ENCODE measurements at regions not wholly inside any gene's neighbourhood (a gene's known extent, or its start where the extent isn't known, plus 50 kb on each side); places are given as distances from the start of the nearest gene placed in this dataset.
A peak's percentile ranks its signal among the peaks of the same experiment; 100 is the strongest.

DNA sequence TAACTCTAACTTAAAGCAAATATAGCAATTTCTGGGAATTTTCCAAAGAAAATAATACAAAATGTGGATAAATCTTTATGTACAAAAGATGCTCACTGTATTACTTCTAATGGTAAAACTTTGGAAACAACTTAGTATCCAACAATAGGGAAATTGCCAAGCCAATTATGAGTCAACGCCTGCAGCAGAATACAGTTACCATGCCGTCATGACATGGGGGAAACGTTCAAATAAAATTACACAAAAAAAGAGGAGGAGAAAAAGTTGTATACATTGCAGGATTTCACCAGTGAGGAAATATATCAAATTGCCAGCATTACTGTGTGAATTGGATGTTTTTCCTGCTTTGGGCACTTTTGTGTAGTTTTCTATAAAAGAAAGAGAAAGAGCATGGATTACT, 469.6 kb downstream of the SOX9 start:
- DNase-seq = no peak

DNA sequence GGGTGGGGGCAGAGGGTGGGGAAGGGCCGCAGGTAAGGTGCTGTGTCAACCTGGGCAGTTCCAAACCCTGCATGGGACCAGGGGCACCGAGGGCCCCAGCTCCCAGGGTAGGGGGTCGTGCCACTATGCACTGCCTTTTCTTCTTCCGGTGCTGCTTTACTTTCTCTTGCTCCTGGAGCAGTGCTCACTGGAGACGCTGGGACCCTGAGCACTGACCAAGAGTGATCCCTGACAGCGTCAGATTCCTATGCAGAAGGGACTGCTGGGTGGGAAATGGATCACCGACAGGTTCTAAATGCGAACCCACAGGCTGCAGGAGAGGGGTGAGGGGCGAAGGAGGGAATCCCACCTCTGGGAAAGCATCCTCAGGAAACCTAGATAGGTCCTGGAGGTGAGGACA, 470.1 kb downstream of the SOX9 start:
- no peak for DNase-seq

DNA sequence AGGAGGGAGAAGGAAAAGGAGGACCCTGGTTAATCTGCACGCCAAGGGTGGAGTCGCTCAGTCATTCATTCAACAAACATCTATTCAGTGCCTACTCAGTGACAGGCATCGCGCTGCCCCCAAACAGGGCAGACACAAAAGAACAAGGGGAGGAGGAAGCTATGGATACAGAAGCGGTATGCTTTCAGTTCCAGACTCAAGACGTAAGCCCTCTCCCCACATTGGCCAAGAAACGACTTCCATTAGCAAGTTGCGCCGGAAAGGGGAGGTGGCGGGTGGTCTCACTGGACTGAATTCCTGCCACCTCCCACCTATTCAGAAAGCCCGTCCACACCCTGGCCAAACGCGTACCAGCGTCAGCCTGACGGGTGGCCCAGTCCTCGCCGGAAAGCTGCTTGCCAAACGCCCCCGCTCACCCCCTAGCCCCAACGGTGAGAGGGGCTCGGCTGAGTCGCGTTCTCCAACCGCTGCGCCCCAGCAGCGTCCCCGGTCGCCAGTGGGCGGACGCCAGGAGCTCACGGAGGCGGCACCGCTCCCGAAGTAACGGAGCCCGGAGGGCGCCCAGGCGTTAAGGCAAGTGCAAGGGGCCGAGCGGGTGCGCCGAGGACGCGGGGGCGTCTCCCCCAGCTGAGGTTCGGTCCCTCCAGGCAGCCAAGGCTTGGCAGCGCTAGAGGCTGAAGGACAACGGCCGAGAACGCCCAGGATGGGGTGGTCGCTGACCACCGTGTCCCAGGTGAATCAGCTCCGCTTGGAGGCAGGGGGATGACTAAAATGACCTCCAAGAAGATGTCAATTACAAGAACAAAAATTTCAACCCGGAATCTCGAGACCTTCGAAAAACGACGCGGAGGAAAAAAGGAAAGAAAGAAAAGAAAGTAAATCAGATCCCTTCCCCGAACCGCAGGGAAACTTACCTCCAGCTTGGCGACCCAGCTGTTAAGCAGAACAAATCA, 470.7 kb downstream of the SOX9 start:
- DNase-seq = no peak

DNA sequence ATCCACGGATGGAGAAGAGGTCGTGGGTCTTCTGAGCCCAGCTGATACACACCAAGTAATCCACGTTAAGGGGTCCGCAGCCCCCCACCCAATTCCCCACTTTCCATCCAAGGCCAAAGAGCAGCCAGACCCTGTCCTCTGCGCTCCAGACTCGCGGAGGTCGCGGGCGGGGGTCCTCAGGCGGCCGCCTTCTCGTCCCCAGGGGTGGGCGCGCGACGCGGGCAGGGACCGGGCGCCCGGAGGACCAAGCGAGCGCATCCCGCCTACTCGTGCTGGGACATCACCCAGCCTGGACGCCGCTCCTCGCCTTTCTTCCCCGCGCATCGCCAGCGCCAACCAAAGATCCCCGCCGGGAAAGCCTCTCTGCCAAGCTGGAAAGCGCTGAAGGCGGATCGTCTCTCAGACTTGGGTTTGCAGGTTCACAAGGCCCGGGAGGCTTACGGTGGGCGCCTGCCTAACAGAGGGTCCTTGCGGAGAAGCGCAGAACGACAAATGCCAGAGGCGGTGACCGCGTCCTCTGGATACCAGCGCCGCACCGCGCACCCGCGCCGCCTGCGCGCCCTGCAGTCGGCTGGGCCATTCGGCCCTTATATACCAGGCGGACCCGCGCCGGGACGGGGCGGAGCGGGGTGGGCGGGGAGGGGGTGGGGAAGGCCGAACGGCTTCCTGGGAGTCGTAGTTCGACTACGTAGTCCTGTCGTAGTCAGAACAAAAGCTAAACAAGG, 471.6 kb downstream of the SOX9 start:
- DNase-seq = peak; percentile 79

DNA sequence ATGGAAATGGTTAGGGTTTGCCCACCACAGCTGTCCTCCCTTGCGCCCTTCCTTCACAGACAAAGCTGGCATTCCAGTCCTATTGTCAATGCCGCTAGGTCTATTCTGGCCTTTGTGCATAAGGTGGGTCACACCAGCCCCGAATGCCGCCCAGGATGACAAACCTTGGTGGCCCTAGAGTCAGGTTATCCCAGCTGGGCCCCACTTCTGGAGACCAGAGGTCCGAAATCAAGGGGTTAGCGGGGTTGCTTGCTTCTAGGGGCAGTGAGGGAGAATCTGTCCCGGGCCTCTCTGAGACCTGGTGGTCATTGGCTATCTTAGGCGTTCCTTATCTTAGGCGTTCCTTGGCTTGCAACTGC, 472.1 kb downstream of the SOX9 start:
- no peak for DNase-seq

DNA sequence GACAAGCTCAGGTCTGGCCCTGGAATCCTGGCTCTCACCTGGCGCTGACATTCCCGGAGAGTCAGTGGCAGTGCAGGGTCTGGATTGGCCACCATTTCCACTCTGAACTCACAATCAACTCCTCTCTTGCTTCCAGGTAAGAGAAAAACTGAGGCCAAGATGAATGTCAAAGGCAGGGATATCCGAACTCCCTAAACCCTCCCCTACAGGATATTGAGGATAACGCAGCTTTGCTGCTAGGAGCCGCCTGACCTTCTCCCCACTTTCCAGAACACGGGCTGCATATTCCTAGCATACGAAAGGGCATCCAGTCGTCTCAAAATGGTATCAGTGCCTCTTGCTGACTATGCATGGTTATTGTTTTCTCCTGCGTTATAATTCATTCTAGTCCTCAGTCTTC, 473.4 kb downstream of the SOX9 start:
- DNase-seq = no peak

Measured in hindlimb muscle (tissue), 1 donor.